Stimulated activated naive CD8-positive, alpha-beta T cell treated with anti-CD3 and anti-CD28 coated beads, Interleukin-15, amount 100 ng/mL, for 72 hours (primary cell): ENCODE measurements at regions not wholly inside any gene's neighbourhood (a gene's known extent, or its start where the extent isn't known, plus 50 kb on each side); places are given as distances from the start of the nearest gene placed in this dataset.
"Not testable (repeated sequence)": the region's sequence is repeated elsewhere in the genome, so short reads cannot be mapped to it uniquely, and the experiment has no call there.

ENCODE experiments used
- ATAC-seq: fragments of 150-1000 bp; cut with Tn5 transposase; 2 replicates; pipeline ENCODE4 v1.10.0; 2021; ENCODE audit warnings: mild to moderate bottlenecking, moderate library complexity
- DNase-seq, 2 donors: peaks; one replicate each; pipeline ENCODE4 v3.0.0; 2021 to 2022
- H3K27ac Mint-ChIP-seq, 2 donors: one replicate each; pipeline ENCODE4 v1.8.0; 2022; ENCODE audit warnings: mild to moderate bottlenecking in 2 of 2, mixed read lengths in 2 of 2, moderate library complexity in 2 of 2
- H3K27me3 Mint-ChIP-seq: one replicate; pipeline ENCODE4 v1.8.0; 2022; ENCODE audit warnings: mixed read lengths
- H3K4me1 Mint-ChIP-seq: one replicate; pipeline ENCODE4 v1.8.0; 2022; ENCODE audit warnings: mild to moderate bottlenecking, mixed read lengths
- H3K4me3 Mint-ChIP-seq, 2 donors: one replicate each; pipeline ENCODE4 v1.8.0; 2022; ENCODE audit warnings: mild to moderate bottlenecking in 2 of 2, mixed read lengths in 2 of 2, moderate library complexity in 1 of 2
- H3K9me3 Mint-ChIP-seq, 2 donors: one replicate each; pipeline ENCODE4 v1.8.0; 2022; ENCODE audit warnings: mixed read lengths in 2 of 2

- H3K27ac Mint-ChIP-seq = no peak overlapping the region
- ATAC-seq (no peak), DNase-seq (no peak)
- H3K4me1 Mint-ChIP-seq = no peaks in the 10 kb centered on the region
- no peaks in the 10 kb centered on the region for H3K27me3 Mint-ChIP-seq
- peaks cover 16% of the 10 kb centered on the region in 2 donors for H3K9me3 Mint-ChIP-seq
- no peak overlapping the region for H3K4me3 Mint-ChIP-seq
Observed at GRCh38 chr11:50187220-50187619, 154.5 kb downstream of the OR4C45 start.

- H3K4me3 Mint-ChIP-seq = no peak overlapping the region
- H3K27me3 Mint-ChIP-seq = no peaks in the 10 kb centered on the region
- no peak overlapping the region for H3K27ac Mint-ChIP-seq
- DNase-seq (no peak), ATAC-seq (no peak)
- H3K4me1 Mint-ChIP-seq = no peaks in the 10 kb centered on the region
- H3K9me3 Mint-ChIP-seq = peaks cover 21% of the 10 kb centered on the region in 2 donors
Observed at GRCh38 chr11:50188040-50188439, 155.4 kb downstream of the OR4C45 start.

- Mint-ChIP-seq H3K9me3 (peaks cover 30 to 32% of the 10 kb centered on the region in 2 donors), H3K27me3 (no peaks in the 10 kb centered on the region), H3K27ac (no peak overlapping the region), H3K4me1 (no peaks in the 10 kb centered on the region), H3K4me3 (no peak overlapping the region)
- no peak for DNase-seq
- no peak for ATAC-seq
Observed at GRCh38 chr11:50192743-50193142, 160.1 kb downstream of the OR4C45 start.

- no peak overlapping the region for H3K4me3 Mint-ChIP-seq
- ATAC-seq (no peak), DNase-seq (no peak)
- no peak overlapping the region for H3K27ac Mint-ChIP-seq
- no peaks in the 10 kb centered on the region for H3K4me1 Mint-ChIP-seq
- peaks cover 27 to 34% of the 10 kb centered on the region in 2 donors for H3K9me3 Mint-ChIP-seq
- H3K27me3 Mint-ChIP-seq = no peaks in the 10 kb centered on the region
Observed at GRCh38 chr11:50214376-50214775, 181.7 kb downstream of the OR4C45 start.

- Mint-ChIP-seq H3K4me1 (no peaks in the 10 kb centered on the region), H3K27me3 (no peaks in the 10 kb centered on the region), H3K27ac (no peak overlapping the region), H3K4me3 (no peak overlapping the region), H3K9me3 (no peaks in the 10 kb centered on the region)
- DNase-seq = no peak
- no peak for ATAC-seq
Observed at GRCh38 chr11:50220651-50221050, 188.0 kb downstream of the OR4C45 start.

GRCh38 chr11:50238368-50238767, 205.7 kb downstream of the OR4C45 start:
- H3K4me1 Mint-ChIP-seq, H3K4me3 Mint-ChIP-seq, ATAC-seq, H3K27me3 Mint-ChIP-seq, H3K27ac Mint-ChIP-seq, DNase-seq: not testable (repeated sequence)
- H3K9me3 Mint-ChIP-seq = peaks cover 0 to 11% of the 10 kb centered on the region in 2 donors

- Mint-ChIP-seq H3K4me3 (no peak overlapping the region), H3K4me1 (no peaks in the 10 kb centered on the region), H3K27me3 (no peaks in the 10 kb centered on the region), H3K9me3 (peaks cover 0 to 13% of the 10 kb centered on the region in 2 donors), H3K27ac (no peak overlapping the region)
- ATAC-seq (no peak), DNase-seq (no peak)
Observed at GRCh38 chr11:50246183-50246582, 213.5 kb downstream of the OR4C45 start.

GRCh38 chr11:50246699-50247098, 214.0 kb downstream of the OR4C45 start:
- DNase-seq (no peak), ATAC-seq (no peak)
- H3K4me1 Mint-ChIP-seq = no peaks in the 10 kb centered on the region
- no peak overlapping the region for H3K4me3 Mint-ChIP-seq
- no peak overlapping the region for H3K27ac Mint-ChIP-seq
- no peaks in the 10 kb centered on the region for H3K27me3 Mint-ChIP-seq
- peaks cover 0 to 13% of the 10 kb centered on the region in 2 donors for H3K9me3 Mint-ChIP-seq

- Mint-ChIP-seq H3K4me1 (no peaks in the 10 kb centered on the region), H3K27me3 (no peaks in the 10 kb centered on the region), H3K4me3 (no peak overlapping the region), H3K9me3 (peaks cover 0 to 13% of the 10 kb centered on the region in 2 donors), H3K27ac (no peak overlapping the region)
- DNase-seq (no peak), ATAC-seq (no peak)
Observed at GRCh38 chr11:50247309-50247874, 214.7 kb downstream of the OR4C45 start.

GRCh38 chr11:50267851-50268250, 235.2 kb downstream of the OR4C45 start:
- no peak overlapping the region for H3K27ac Mint-ChIP-seq
- H3K4me1 Mint-ChIP-seq = no peaks in the 10 kb centered on the region
- peaks cover 6 to 14% of the 10 kb centered on the region in 2 donors for H3K9me3 Mint-ChIP-seq
- no peak for DNase-seq
- no peak overlapping the region for H3K4me3 Mint-ChIP-seq
- no peak for ATAC-seq
- no peaks in the 10 kb centered on the region for H3K27me3 Mint-ChIP-seq

- no peaks in the 10 kb centered on the region for H3K4me1 Mint-ChIP-seq
- no peak overlapping the region for H3K27ac Mint-ChIP-seq
- H3K4me3 Mint-ChIP-seq = no peak overlapping the region
- no peaks in the 10 kb centered on the region for H3K27me3 Mint-ChIP-seq
- no peak for ATAC-seq
- no peak for DNase-seq
- H3K9me3 Mint-ChIP-seq = peaks cover 13 to 24% of the 10 kb centered on the region in 2 donors
Observed at GRCh38 chr11:50275133-50275532, 242.5 kb downstream of the OR4C45 start.

GRCh38 chr11:50278756-50279155, 246.1 kb downstream of the OR4C45 start:
- peaks cover 17 to 24% of the 10 kb centered on the region in 2 donors for H3K9me3 Mint-ChIP-seq
- no peaks in the 10 kb centered on the region for H3K4me1 Mint-ChIP-seq
- H3K27me3 Mint-ChIP-seq = no peaks in the 10 kb centered on the region
- H3K27ac Mint-ChIP-seq = no peak overlapping the region
- DNase-seq (no peak), ATAC-seq (no peak)
- H3K4me3 Mint-ChIP-seq = no peak overlapping the region

- peaks cover 0 to 7% of the 10 kb centered on the region in 2 donors for H3K9me3 Mint-ChIP-seq
- H3K27ac Mint-ChIP-seq = peak overlapping the region in 1 of 2 donors; percentile 69
- no peaks in the 10 kb centered on the region for H3K4me1 Mint-ChIP-seq
- ATAC-seq (peak; percentile 39), DNase-seq (peak in 1 of 2 donors; percentile 8)
- no peak overlapping the region for H3K4me3 Mint-ChIP-seq
- no peaks in the 10 kb centered on the region for H3K27me3 Mint-ChIP-seq
Observed at GRCh38 chr11:50298182-50298988, 265.7 kb downstream of the OR4C45 start.

GRCh38 chr11:50330723-50331122, 298.0 kb downstream of the OR4C45 start:
- H3K27ac Mint-ChIP-seq, H3K27me3 Mint-ChIP-seq, H3K4me1 Mint-ChIP-seq, ATAC-seq, H3K4me3 Mint-ChIP-seq, DNase-seq: not testable (repeated sequence)
- peaks cover 24 to 54% of the 10 kb centered on the region in 2 donors for H3K9me3 Mint-ChIP-seq

- Mint-ChIP-seq H3K27me3 (no peaks in the 10 kb centered on the region), H3K9me3 (peaks cover 9 to 39% of the 10 kb centered on the region in 2 donors), H3K4me3 (no peak overlapping the region), H3K27ac (no peak overlapping the region), H3K4me1 (no peaks in the 10 kb centered on the region)
- DNase-seq (no peak), ATAC-seq (no peak)
Observed at GRCh38 chr11:50333861-50334260, 301.2 kb downstream of the OR4C45 start.

- H3K4me1 Mint-ChIP-seq, ATAC-seq, DNase-seq, H3K27ac Mint-ChIP-seq, H3K27me3 Mint-ChIP-seq, H3K4me3 Mint-ChIP-seq: not testable (repeated sequence)
- H3K9me3 Mint-ChIP-seq = peaks cover 9 to 43% of the 10 kb centered on the region in 2 donors
Observed at GRCh38 chr11:50337432-50337831, 304.8 kb downstream of the OR4C45 start.
